DND-41 (cell line): ENCODE measurements at regions not wholly inside any gene's neighbourhood (a gene's known extent, or its start where the extent isn't known, plus 50 kb on each side); places are given as distances from the start of the nearest gene placed in this dataset.

ENCODE experiments used
- ATAC-seq: fragments of 200-7000 bp; cut with Tn5 transposase; 3 replicates; pipeline ENCODE4 v1.9.1; 2021; ENCODE audit warnings: low read depth; ENCODE audit not compliant: insufficient read depth
- DNase-seq: peaks from one replicate; pipeline ENCODE4 v3.0.0-alpha.2; 2020
- H2AFZ ChIP-seq: 2 replicates; pipeline ENCODE4 v1.6.0; 2012; ENCODE audit warnings: low read depth, low read length
- H3K27ac ChIP-seq: 2 replicates; pipeline ENCODE4 v1.5.1; 2012; ENCODE audit warnings: low read length, inconsistent platforms
- H3K27me3 ChIP-seq: fragments of 200-600 bp; sonication (generic); 2 replicates; pipeline ENCODE4 v1.6.0; 2012; ENCODE audit warnings: low read length, mild to moderate bottlenecking, inconsistent platforms; ENCODE audit not compliant: insufficient read depth, poor library complexity
- H3K36me3 ChIP-seq: 2 replicates; pipeline ENCODE4 v1.5.1; 2012; ENCODE audit warnings: low read length, inconsistent platforms; ENCODE audit not compliant: insufficient read depth
- H3K4me1 ChIP-seq: 2 replicates; pipeline ENCODE4 v1.5.1; 2012; ENCODE audit warnings: mild to moderate bottlenecking, low read length; ENCODE audit not compliant: insufficient read depth
- H3K4me2 ChIP-seq: 2 replicates; pipeline ENCODE4 v1.6.0; 2012; ENCODE audit warnings: mild to moderate bottlenecking, moderate library complexity, low read length, inconsistent platforms; ENCODE audit not compliant: insufficient read depth
- H3K4me3 ChIP-seq, 2 experiments: fragments of 200-600 bp in 1 of 2; shearing (Covaris generic) in 1 of 2; 2 replicates each; pipeline ENCODE4 v1.5.1; 2012 to 2016; ENCODE audit warnings: inconsistent platforms in 2 of 2, low read length in 2 of 2, mild to moderate bottlenecking in 2 of 2, low read depth in 1 of 2, moderate library complexity in 1 of 2
- H3K79me2 ChIP-seq: 2 replicates; pipeline ENCODE4 v1.6.0; 2012; ENCODE audit warnings: low read length, inconsistent platforms; ENCODE audit not compliant: insufficient read depth
- H3K9ac ChIP-seq: 2 replicates; pipeline ENCODE4 v1.6.0; 2012; ENCODE audit warnings: low read depth, mild to moderate bottlenecking, inconsistent platforms, low read length, moderate library complexity
- H3K9me3 ChIP-seq: 2 replicates; pipeline ENCODE4 v1.5.1; 2012; ENCODE audit warnings: low read length, moderate library complexity, mild to moderate bottlenecking, inconsistent platforms; ENCODE audit not compliant: insufficient read depth, severe bottlenecking
- H4K20me1 ChIP-seq: 2 replicates; pipeline ENCODE4 v1.6.0; 2012; ENCODE audit warnings: low read length; ENCODE audit not compliant: insufficient read depth
- EZH2 ChIP-seq: IDR thresholded peaks from 3 replicates; pipeline ENCODE4 v1.6.1; 2012; ENCODE audit warnings: borderline replicate concordance, low read depth, mild to moderate bottlenecking, moderate library complexity, low read length, inconsistent platforms; ENCODE audit not compliant: severe bottlenecking
- TF ChIP-seq, protein P1 (sequence below): IDR thresholded peaks from 2 replicates; pipeline ENCODE4 v1.5.1; 2012; ENCODE audit warnings: borderline replicate concordance, low read length, moderate library complexity, mild to moderate bottlenecking; ENCODE audit not compliant: poor library complexity, severe bottlenecking; ENCODE audit errors: extremely low read depth

DNA sequence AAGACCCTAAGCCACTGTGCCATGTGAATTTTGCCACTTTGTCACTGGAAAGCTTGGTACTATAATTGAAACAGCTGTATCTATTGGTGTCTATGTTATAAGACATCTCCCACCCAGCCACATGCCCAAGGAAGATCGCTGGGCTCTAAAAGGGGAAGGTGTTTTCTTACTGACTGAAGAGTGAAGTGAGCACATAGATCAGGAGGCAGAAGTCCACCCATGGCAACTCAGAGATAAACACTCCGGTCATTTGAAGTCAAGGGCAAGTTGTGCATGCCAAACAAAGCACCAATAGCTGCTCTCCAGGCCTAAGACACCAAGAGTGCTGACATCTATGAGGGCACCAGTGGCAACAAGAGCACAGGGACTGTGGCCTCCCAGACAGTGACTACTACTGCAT is 153.8 kb downstream of the KCTD12 start:
- DNase-seq, result no peak
- Histone ChIP-seq H3K4me3 (no peak overlapping the region), H3K9me3 (no peaks in the 10 kb centered on the region), H3K4me2 (no peak overlapping the region), H3K27me3 (no peaks in the 10 kb centered on the region), H3K79me2 (no peaks in the 10 kb centered on the region), H3K4me1 (no peaks in the 10 kb centered on the region), H4K20me1 (no peaks in the 10 kb centered on the region), H3K27ac (no peak overlapping the region), H2AFZ (no peak overlapping the region), H3K36me3 (no peaks in the 10 kb centered on the region), H3K9ac (no peak overlapping the region)
- no peak for TF ChIP-seq EZH2
- TF ChIP-seq, protein P1, sequence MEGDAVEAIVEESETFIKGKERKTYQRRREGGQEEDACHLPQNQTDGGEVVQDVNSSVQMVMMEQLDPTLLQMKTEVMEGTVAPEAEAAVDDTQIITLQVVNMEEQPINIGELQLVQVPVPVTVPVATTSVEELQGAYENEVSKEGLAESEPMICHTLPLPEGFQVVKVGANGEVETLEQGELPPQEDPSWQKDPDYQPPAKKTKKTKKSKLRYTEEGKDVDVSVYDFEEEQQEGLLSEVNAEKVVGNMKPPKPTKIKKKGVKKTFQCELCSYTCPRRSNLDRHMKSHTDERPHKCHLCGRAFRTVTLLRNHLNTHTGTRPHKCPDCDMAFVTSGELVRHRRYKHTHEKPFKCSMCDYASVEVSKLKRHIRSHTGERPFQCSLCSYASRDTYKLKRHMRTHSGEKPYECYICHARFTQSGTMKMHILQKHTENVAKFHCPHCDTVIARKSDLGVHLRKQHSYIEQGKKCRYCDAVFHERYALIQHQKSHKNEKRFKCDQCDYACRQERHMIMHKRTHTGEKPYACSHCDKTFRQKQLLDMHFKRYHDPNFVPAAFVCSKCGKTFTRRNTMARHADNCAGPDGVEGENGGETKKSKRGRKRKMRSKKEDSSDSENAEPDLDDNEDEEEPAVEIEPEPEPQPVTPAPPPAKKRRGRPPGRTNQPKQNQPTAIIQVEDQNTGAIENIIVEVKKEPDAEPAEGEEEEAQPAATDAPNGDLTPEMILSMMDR, result no peak
- ATAC-seq, result no peak

DNA sequence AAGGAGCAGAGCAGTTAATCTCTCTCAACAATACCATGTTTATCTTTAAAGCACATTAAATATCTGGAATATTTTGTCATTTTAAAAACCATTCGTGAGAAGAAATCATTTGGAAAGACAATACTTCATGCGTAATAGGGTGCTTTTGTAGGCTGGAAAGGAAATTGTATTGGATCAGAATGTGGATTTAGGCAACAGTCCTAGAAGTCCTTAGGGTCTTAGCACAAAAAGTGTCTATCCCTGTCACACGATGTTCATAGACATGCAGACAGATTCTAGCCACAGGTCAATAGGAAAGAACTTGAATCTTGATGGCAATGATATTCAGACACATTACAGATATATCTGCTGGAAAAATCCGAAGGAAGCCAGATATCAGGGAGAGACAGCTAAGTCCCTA is 156.0 kb downstream of the KCTD12 start:
- Histone ChIP-seq H3K36me3 (no peaks in the 10 kb centered on the region), H3K27ac (no peak overlapping the region), H3K27me3 (no peaks in the 10 kb centered on the region), H3K9me3 (no peaks in the 10 kb centered on the region), H3K79me2 (no peaks in the 10 kb centered on the region), H3K4me3 (no peak overlapping the region), H2AFZ (no peak overlapping the region), H3K4me1 (no peaks in the 10 kb centered on the region), H3K9ac (no peak overlapping the region), H4K20me1 (no peaks in the 10 kb centered on the region), H3K4me2 (no peak overlapping the region)
- DNase-seq (no peak), ATAC-seq (no peak)
- no peak for TF ChIP-seq EZH2
- TF ChIP-seq, protein P1, result no peak

DNA sequence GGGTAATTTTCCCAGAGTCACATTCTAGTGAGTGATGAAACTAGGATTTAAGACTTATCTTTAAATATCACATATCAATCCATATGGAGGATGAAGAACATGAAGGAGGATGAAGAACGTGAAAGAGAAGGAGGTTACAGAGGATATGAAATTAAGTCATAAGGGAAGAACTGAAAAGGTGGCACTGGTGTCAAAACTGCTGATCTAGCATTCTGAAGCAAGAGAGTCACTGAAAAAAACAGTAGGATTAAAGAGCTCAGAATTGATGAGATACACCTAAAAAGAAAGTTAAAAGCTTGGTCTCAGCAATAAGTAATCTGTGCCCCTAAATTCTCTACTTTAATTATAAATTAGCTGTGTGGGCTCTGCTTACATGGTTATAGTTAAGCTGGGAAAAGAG is 156.5 kb downstream of the KCTD12 start:
- no peak overlapping the region for H3K9ac ChIP-seq
- no peaks in the 10 kb centered on the region for H3K9me3 ChIP-seq
- no peaks in the 10 kb centered on the region for H4K20me1 ChIP-seq
- no peak overlapping the region for H3K4me2 ChIP-seq
- H3K27ac ChIP-seq, result no peak overlapping the region
- H3K79me2 ChIP-seq, result no peaks in the 10 kb centered on the region
- ATAC-seq (no peak), DNase-seq (no peak)
- H3K4me3 ChIP-seq, result no peak overlapping the region
- H3K27me3 ChIP-seq, result no peaks in the 10 kb centered on the region
- H3K36me3 ChIP-seq, result no peaks in the 10 kb centered on the region
- TF ChIP-seq EZH2, result no peak
- no peak overlapping the region for H2AFZ ChIP-seq
- no peaks in the 10 kb centered on the region for H3K4me1 ChIP-seq

DNA sequence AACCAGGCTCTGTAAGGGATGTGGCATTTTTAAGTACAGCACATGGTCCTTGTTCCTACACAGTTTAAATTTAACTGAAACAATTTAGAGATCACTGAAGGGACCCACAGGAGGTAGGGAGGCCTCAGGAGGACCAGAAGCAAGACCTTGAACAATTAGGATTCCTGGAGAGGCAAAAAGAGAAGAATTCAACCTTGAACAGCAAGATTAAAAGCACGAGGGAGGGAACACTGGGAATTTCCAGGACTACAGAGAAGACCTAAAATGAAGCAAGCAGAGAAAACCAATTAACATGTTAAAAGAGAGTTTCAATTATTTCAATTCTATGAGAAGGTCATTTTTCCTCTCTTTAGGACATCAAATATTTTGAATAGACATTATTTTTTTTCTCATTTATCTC is 160.3 kb downstream of the KCTD12 start:
- peaks cover 6% of the 10 kb centered on the region for H3K4me1 ChIP-seq
- no peaks in the 10 kb centered on the region for H3K9me3 ChIP-seq
- H3K36me3 ChIP-seq, result no peaks in the 10 kb centered on the region
- H4K20me1 ChIP-seq, result no peaks in the 10 kb centered on the region
- no peaks in the 10 kb centered on the region for H3K27me3 ChIP-seq
- TF ChIP-seq, protein P1, result no peak
- no peak for TF ChIP-seq EZH2
- no peaks in the 10 kb centered on the region for H3K79me2 ChIP-seq
- no peak overlapping the region for H3K9ac ChIP-seq
- no peak overlapping the region for H3K4me3 ChIP-seq
- H3K27ac ChIP-seq, result no peak overlapping the region
- no peak overlapping the region for H3K4me2 ChIP-seq
- DNase-seq (no peak), ATAC-seq (no peak)
- H2AFZ ChIP-seq, result no peak overlapping the region
